GM18505 (cell line): ENCODE measurements at regions not wholly inside any gene's neighbourhood (a gene's known extent, or its start where the extent isn't known, plus 50 kb on each side); places are given as distances from the start of the nearest gene placed in this dataset.
"Not testable (repeated sequence)": the region's sequence is repeated elsewhere in the genome, so short reads cannot be mapped to it uniquely, and the experiment has no call there.

Experiments used
- ATAC-seq: cut with Tn5 transposase; IDR thresholded peaks from one replicate; pipeline ENCODE4 v1.9.1; 2021; ENCODE audit not compliant: unreplicated experiment
- POLR2A ChIP-seq: IDR thresholded peaks from 4 replicates; pipeline ENCODE4 v1.6.1; 2011; ENCODE audit warnings: borderline replicate concordance; ENCODE audit not compliant: insufficient read depth, insufficient read length; ENCODE audit errors: extremely low read depth

DNA sequence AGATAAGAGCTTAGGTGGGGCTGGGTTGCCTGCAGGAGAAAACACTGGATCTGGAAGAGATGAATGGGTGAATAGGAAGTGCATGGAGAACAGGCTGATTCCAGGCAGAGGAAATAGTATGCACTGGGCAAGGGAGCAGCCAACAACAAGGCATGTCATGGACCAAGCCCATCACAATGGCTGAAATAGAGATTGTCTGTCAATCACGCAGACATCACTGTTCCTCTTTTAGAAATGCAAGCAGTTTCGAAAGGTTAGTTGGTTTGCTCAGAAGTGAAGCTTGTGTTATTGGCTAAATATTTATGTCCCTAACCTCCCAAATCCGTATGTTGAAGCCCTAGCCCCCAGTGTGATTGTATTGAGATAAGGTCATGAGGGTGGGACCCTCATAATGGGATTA lies 621.7 kb upstream of the CDH11 start:
- TF ChIP-seq POLR2A, result no peak
- no peak for ATAC-seq

- TF ChIP-seq POLR2A, result no peak
- ATAC-seq, result no peak
These were observed 618.8 kb upstream of the CDH11 start for GRCh38 chr16:65740711-65741110.

DNA sequence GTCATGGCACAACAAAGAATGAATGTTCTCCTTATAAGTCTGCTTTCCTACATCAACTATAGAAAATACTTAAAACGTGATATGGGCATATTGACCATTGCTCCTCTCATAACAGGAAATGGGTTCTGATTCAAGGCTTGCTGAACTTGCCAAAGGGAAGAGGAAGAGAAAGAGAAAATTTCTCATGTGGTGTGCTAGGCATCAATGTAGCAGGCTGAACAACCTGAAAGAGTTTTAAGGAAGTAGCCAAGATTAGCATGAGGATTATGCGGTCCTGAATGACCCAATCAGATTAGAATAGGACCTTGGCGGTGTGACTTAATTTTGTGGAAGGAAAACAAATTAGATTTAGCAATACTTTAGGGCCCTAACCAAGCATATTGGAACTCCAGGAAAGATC lies 617.7 kb upstream of the CDH11 start:
- no peak for ATAC-seq
- no peak for TF ChIP-seq POLR2A

- ATAC-seq, result no peak
- TF ChIP-seq POLR2A, result no peak
These were observed 616.0 kb upstream of the CDH11 start for GRCh38 chr16:65737831-65738230.

DNA sequence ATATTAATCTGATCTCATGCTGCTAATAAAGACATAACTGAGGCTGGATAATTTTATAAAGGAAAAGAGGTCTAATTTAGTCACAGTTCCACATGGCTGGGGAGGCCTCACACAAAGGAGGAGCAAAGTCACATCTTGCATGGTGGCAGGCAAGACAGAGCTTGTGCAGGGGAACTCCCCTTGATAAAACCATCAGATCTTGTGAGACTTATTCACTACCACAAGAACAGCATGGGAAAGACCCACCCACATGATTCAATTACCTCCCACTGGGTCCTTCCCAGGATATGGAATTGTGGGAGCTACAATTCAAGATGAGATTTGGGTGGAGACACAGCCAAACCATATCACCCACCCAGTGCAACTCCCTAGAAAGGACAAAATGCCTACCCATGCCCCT lies 613.8 kb upstream of the CDH11 start:
- not testable (repeated sequence) for ATAC-seq

GRCh38 chr16:65733721-65734120 lies 611.9 kb upstream of the CDH11 start:
- TF ChIP-seq POLR2A, result no peak
- no peak for ATAC-seq

- no peak for ATAC-seq
- TF ChIP-seq POLR2A, result no peak
These were observed 610.0 kb upstream of the CDH11 start for GRCh38 chr16:65731833-65732232.

DNA sequence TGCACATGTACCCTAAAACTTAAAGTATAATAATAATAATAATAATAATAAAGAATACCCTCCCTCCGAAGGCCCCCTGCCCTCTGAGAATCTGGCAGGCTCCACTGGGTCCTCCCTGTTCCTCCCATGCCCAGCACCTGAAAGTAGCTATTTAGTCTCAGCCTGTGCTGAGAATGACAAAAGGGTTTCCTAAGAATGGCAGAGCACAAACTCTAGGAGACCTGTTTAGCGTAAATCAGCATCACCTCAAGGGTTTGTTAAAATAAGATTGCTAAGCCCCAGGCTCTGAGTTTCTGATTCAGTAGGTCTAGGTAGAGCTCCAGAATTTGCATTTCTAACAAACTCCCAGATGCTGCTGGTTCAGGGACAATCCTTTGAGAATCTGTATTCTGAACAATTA lies 606.8 kb upstream of the CDH11 start:
- TF ChIP-seq POLR2A, result no peak
- ATAC-seq, result no peak

DNA sequence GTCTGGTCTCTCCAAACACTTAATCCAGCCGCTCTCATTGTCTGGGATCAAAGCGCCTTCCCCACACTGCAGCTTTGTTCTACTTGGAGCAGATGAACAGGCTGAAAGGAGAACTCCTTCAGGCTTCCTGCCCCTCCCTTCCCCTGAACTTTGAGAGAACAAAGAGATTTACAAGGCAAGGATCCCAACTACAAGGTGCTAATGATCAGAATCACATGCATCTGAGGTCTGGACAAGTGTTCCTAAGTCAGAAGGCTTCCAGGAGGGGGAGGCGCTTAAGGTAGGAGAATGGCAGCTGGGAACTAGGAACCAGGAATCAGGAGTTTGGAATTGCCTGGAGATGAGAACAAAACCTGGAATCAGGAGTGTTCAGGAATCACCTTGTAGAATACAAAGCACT lies 606.3 kb upstream of the CDH11 start:
- TF ChIP-seq POLR2A, result no peak
- no peak for ATAC-seq

DNA sequence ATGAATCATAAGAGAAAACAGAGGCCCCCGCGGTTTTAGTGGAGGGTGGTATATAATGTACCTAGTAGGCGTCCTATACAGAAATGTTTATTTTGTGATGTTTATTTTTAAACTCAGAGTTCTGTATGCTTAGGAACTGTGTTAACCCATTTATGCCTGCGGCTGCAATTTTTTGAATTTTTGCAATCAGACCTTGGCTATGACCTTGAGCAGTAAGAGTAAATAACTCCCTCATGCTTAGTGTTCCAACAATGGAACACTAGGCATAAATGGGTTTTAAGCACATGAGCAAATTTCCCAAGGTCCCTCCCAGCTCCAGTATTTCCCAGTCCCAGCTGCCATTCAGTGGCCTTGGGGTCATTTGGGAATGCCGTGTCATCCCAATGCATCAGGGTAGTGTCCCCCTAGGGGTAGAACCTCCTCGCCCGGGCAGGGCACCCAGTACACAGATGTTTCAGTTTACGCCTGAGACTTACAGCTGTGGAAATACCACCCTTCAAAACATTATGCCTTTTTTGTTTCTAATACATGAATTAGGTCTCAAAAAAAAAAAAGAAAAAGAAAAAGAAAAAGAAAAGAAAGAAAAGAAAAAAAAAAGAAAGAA lies 605.8 kb upstream of the CDH11 start:
- no peak for ATAC-seq
- TF ChIP-seq POLR2A, result no peak

- TF ChIP-seq POLR2A, result no peak
- ATAC-seq, result no peak
These were observed 603.4 kb upstream of the CDH11 start for GRCh38 chr16:65725156-65725845.

GRCh38 chr16:65722429-65722828 lies 600.6 kb upstream of the CDH11 start:
- TF ChIP-seq POLR2A, result no peak
- ATAC-seq, result no peak

- TF ChIP-seq POLR2A, result no peak
- no peak for ATAC-seq
These were observed 596.0 kb upstream of the CDH11 start for GRCh38 chr16:65717846-65718245.

DNA sequence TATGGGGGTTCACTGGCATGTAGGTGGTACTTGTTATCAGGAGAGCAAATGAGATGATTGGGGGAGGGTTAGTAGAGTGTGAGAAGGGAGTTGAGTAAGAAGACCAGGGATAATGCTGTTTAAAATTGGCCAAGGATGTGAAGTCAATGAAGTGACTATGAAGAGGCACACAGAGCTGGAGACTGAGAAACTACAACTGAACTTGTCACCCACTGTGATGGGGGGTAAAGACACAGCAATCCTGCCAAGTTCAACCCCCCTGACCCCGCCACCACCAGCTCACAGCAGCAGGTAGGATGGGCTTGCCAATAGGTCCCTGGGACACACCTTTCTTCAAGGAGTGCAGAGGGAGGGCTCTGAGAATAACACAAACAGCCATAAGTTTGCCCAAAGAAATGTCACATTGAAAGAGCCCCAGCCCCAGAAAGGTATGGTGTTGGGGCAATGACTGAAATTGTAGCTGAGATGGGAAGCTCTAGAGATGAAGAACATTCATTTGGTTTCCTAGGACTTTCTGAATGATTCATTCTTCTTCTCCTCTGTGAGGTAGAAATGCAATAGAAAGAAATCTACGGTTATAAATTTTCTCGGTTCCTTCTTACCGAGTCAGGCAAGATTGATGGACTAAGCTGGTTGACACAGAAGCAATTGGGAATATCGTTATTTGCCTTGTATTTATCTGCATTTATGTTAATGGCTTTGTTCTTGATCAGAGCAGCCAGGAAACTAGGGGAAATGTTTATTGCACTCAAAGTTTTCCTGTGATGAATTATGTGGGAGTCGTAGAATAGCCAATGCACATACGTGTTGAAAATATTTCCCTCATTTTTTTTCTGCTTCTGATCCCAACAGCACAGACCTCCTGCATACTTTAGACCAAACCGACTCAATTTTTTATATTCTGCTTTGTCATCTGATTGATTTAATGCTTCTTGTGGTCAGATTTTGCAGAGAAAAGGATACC lies 595.2 kb upstream of the CDH11 start:
- TF ChIP-seq POLR2A, result no peak
- no peak for ATAC-seq

- no peak for ATAC-seq
- TF ChIP-seq POLR2A, result no peak
These were observed 591.4 kb upstream of the CDH11 start for GRCh38 chr16:65713181-65713808.
